GM18498 (cell line): ENCODE measurements at regions not wholly inside any gene's neighbourhood (a gene's known extent, or its start where the extent isn't known, plus 50 kb on each side); places are given as distances from the start of the nearest gene placed in this dataset.

Experiments
- ATAC-seq: cut with Tn5 transposase; IDR thresholded peaks from one replicate; pipeline ENCODE4 v1.9.1; 2021; ENCODE audit warnings: mild to moderate bottlenecking, moderate library complexity; ENCODE audit not compliant: unreplicated experiment

- no peak for ATAC-seq
Observed at GRCh38 chr12:107223821-107224220, 130.5 kb upstream of the CRY1 start.

GRCh38 chr12:107225635-107226034 is 132.3 kb upstream of the CRY1 start:
- ATAC-seq: no peak

DNA sequence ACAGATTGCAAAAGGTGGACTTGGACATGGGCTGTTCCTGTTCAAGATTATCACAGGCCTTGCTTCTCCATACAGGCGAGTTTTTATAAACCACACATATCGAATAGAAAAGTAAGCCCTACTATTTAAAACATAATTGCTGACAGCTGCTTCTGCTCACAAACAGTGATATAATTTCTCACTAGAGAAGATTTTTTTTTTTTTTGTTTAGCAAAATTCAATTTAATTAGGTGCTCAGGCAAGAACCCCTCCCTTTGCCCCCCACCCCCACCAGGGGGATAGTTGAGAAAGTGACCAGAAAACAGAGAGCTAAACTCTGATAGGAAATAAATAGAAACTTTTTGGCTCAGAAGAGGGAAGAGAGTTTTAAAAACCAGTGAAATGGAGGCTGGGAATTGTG is 132.8 kb upstream of the CRY1 start:
- ATAC-seq: no peak

DNA sequence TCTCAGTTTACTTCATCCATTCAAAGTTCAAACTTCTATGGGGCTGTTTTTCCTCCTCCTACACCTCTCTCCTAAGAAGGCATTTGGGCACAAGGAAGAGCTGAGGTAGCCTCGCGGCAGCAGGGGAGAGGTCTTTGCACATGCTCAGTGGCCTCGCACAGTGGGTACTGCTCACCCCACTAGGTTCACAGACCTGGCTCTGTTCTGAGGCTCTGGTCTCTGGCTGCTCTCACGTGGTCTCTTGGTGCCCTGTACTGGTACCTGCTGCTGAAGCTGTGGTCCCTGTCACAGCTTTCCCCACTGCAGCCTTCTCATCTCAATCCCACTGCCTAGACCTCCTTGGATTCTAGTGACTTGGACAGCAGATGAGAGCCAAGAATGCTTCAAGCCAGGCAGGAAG is 134.7 kb upstream of the CRY1 start:
- no peak for ATAC-seq

GRCh38 chr12:107229827-107230226 is 136.5 kb upstream of the CRY1 start:
- ATAC-seq: no peak

- ATAC-seq: no peak
Observed at GRCh38 chr12:107231303-107231702, 138.0 kb upstream of the CRY1 start.

- ATAC-seq: no peak
Observed at GRCh38 chr12:107233551-107233950, 140.2 kb upstream of the CRY1 start.

- ATAC-seq: no peak
Observed at GRCh38 chr12:107235600-107235999, 142.3 kb upstream of the CRY1 start.

- no peak for ATAC-seq
Observed at GRCh38 chr12:107236824-107237511, 143.6 kb upstream of the CRY1 start.

DNA sequence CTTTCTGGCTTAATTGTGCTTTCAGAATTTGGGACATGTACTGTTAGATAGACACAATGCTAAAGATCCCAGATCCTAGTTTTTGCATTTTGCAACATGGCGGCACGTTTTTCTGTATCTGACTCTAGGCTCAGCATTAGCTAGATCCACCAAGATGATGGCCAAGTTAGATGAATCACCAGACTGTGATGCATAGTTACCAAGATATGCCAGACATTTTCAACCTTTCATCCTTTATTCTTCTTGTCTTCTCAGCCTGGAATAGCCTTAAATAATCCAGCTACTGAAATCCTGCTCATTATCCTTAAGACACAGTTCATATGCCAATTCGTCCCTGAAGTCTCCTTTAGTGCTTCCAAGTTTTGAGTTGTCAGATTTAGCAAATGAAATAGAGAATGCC is 144.9 kb upstream of the CRY1 start:
- ATAC-seq: no peak

DNA sequence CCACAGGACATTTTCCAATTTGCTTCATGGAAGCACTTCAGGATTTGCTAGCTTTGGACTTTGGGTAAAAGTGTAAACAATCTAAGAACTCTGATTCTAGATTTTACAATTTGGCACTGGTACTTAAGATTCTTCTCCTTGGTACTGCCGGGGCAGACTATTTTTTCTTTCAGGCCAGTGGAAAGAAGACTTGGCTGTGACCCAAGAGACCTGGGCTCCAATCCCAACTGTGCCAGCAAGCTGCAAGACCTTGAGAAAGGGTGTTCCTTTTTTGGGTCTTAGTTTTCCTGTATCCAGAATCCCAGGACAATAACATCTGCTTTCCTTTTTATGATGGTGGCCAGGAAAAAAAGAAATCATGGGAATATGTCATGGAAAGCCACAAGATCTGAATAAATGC is 148.1 kb upstream of the CRY1 start:
- ATAC-seq: no peak

GRCh38 chr12:107242189-107242588 is 148.8 kb upstream of the CRY1 start:
- ATAC-seq: no peak

DNA sequence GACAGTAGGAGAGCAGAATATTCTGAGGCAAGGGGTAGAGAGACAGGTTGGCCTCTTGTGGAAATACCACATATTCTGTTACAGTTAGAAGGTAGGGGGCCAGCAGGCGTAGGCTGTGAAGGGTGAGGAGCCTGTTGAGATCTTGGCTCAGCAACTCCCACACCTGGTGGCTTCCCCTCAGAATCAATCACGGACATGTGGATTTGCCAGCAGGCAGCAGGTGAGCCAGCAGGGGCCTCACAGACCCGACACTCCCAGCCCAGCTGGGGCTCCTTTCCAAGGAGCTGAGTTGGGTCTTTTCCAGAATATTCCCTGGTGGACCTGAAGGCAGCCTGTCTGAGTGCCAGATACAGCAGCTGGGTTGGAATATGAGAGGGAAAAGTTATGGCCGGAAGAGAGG is 150.0 kb upstream of the CRY1 start:
- ATAC-seq: no peak

DNA sequence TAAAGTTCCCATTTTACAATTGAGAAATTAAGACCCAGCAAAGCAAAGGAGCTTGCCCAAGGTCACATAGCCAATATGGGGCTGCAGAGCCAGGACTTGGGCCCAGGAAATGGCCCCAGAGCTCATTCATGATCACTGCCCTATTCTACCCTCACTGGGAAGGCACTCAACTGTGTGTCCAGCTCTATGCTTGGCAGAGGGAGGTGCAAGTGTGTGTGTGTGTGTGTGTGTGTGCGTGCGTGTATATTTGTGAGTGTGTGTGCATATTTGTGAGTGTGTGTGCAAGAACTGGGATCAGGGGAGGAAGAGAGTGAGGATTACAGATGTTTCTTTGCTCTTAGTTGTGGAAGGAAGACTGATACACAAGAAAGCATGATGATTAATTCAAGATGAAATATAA is 151.2 kb upstream of the CRY1 start:
- no peak for ATAC-seq

GRCh38 chr12:107247650-107248049 is 154.3 kb upstream of the CRY1 start:
- no peak for ATAC-seq

DNA sequence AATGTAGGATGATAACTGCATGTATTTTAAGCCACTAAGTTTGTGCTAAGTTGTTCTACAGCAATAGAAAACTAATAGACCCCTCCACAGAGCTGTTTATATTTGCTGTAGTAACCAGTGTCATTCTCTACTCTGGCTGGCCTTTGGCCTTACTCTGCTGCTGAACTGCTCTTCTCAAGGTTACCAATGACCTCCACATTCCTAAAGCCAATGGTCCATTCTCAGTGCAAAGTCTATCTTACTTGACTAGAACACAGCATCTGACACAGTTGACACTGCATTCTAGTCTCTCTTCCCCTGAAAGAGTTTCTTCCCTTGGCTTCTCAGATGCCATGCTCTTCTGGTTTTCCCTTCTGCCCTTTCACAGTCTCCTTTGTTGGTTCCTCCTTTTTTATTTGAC is 154.8 kb upstream of the CRY1 start:
- no peak for ATAC-seq

GRCh38 chr12:107251288-107251687 is 157.9 kb upstream of the CRY1 start:
- no peak for ATAC-seq

GRCh38 chr12:107253361-107253760 is 160.0 kb upstream of the CRY1 start:
- no peak for ATAC-seq

GRCh38 chr12:107254258-107254856 is 161.0 kb upstream of the CRY1 start:
- ATAC-seq: no peak

DNA sequence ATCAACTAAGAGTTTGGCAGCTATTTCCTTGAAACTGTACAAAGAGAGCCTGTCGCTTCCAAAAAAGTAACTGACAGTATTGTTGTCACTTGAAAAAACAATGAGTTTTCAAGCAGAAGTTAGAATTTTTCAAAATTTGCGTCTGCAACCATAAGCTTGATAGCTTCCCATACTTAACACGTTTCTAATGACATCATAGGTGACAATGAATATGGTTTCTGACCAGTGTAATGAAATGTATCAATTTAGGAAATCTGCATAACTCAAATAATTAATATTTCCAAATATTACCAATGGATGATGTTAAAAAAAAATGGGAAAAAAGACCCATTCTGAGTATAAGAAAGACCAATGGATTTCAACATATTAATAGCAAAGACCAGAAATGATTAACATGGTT is 165.4 kb upstream of the CRY1 start:
- ATAC-seq: no peak

- ATAC-seq: no peak
Observed at GRCh38 chr12:107263980-107264379, 170.6 kb upstream of the CRY1 start.

GRCh38 chr12:107264667-107265066 is 171.3 kb upstream of the CRY1 start:
- ATAC-seq: no peak

- no peak for ATAC-seq
Observed at GRCh38 chr12:107267604-107268003, 174.3 kb upstream of the CRY1 start.
